HEK293T (cell line): ENCODE measurements at regions not wholly inside any gene's neighbourhood (a gene's known extent, or its start where the extent isn't known, plus 50 kb on each side); places are given as distances from the start of the nearest gene placed in this dataset.
"Not testable (repeated sequence)": the region's sequence is repeated elsewhere in the genome, so short reads cannot be mapped to it uniquely, and the experiment has no call there.

Source experiments
- CTCF ChIA-PET: fragments of 350-600 bp; formaldehyde crosslinking; extraction: SDS; loops from one replicate; lab custom pipeline; 2021; ENCODE audit warnings: antibody characterized with exemption, inconsistent platforms; lab: Yijun Ruan, JAX
- POLR2A ChIA-PET: fragments of 350-600 bp; formaldehyde crosslinking; extraction: SDS; loops from one replicate; lab custom pipeline; 2020; ENCODE audit warnings: antibody characterized with exemption, inconsistent platforms; lab: Yijun Ruan, JAX
- DNase-seq: peaks from one replicate; pipeline ENCODE4 v3.0.0; 2012; ENCODE audit warnings: mixed read lengths; ENCODE audit errors: extremely low spot score
- ARNT ChIP-seq: fragments of 450-650 bp; IDR thresholded peaks from 2 replicates; pipeline ENCODE4 v1.6.1; 2017; ENCODE audit warnings: mild to moderate bottlenecking
- BHLHE40 ChIP-seq: fragments of 450-650 bp; IDR thresholded peaks from 2 replicates; pipeline ENCODE4 v1.6.1; 2016; ENCODE audit warnings: mild to moderate bottlenecking, moderate library complexity, borderline replicate concordance
- CTBP1 ChIP-seq: fragments of 450-650 bp; IDR thresholded peaks from 2 replicates; pipeline ENCODE4 v1.6.1; 2016; ENCODE audit warnings: borderline replicate concordance
- ELF4 ChIP-seq: fragments of 450-650 bp; IDR thresholded peaks from 2 replicates; pipeline ENCODE4 v1.6.1; 2017; ENCODE audit warnings: antibody characterized with exemption
- FOXA1 ChIP-seq: fragments of 450-650 bp; IDR thresholded peaks from 2 replicates; pipeline ENCODE4 v1.6.1; 2016; ENCODE audit warnings: mild to moderate bottlenecking
- FOXK2 ChIP-seq: fragments of 450-650 bp; IDR thresholded peaks from 2 replicates; pipeline ENCODE4 v1.6.1; 2016; ENCODE audit warnings: mild to moderate bottlenecking
- FOXM1 ChIP-seq: fragments of 450-650 bp; IDR thresholded peaks from 2 replicates; pipeline ENCODE4 v1.6.1; 2017; ENCODE audit warnings: mild to moderate bottlenecking, borderline replicate concordance
- HDGF ChIP-seq: fragments of 450-650 bp; IDR thresholded peaks from 2 replicates; pipeline ENCODE4 v1.6.1; 2017; ENCODE audit warnings: antibody characterized with exemption, borderline replicate concordance
- L3MBTL2 ChIP-seq: fragments of 450-650 bp; conservative IDR thresholded peaks from 2 replicates; pipeline ENCODE4 v1.6.1; 2016; ENCODE audit warnings: mild to moderate bottlenecking
- LEF1 ChIP-seq: fragments of 450-650 bp; IDR thresholded peaks from 2 replicates; pipeline ENCODE4 v1.6.1; 2017; ENCODE audit warnings: mild to moderate bottlenecking, borderline replicate concordance
- NFRKB ChIP-seq: fragments of 450-650 bp; IDR thresholded peaks from 2 replicates; pipeline ENCODE4 v1.6.1; 2016; ENCODE audit warnings: mild to moderate bottlenecking, moderate library complexity
- PKNOX1 ChIP-seq: fragments of 450-650 bp; IDR thresholded peaks from 2 replicates; pipeline ENCODE4 v1.6.1; 2016
- SP1 ChIP-seq: fragments of 450-650 bp; IDR thresholded peaks from 2 replicates; pipeline ENCODE4 v1.6.1; 2017
- SUZ12 ChIP-seq: fragments of 450-650 bp; IDR thresholded peaks from 2 replicates; pipeline ENCODE4 v1.6.1; 2016; ENCODE audit warnings: mild to moderate bottlenecking
- TARDBP ChIP-seq: fragments of 450-650 bp; IDR thresholded peaks from 2 replicates; pipeline ENCODE4 v1.6.1; 2016
- ZNF384 ChIP-seq: fragments of 450-650 bp; IDR thresholded peaks from 2 replicates; pipeline ENCODE4 v1.6.1; 2016

DNA sequence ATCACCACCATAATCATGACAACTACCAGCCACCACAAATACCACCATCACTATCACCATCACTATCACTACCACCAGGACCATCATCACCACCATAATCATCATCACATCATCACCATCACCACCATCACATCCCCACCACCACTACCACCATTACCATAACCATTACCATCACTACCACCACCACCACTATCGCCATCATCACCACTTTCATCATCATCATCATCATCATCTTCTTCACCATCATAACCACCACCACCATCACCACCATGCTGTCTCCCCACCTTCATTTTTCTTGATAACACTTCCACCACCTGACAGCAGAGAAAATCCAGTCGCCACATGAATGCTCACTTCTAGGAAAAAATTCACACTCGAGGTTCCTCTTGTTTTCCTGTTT is 253.6 kb downstream of the ANKRD60 start:
- ChIA-PET POLR2A (no interaction called here), CTCF (no interaction called here)
- no peak for TF ChIP-seq TARDBP
- no peak for TF ChIP-seq CTBP1
- TF ChIP-seq L3MBTL2, result no peak
- no peak for TF ChIP-seq ELF4
- TF ChIP-seq FOXK2, result no peak
- no peak for TF ChIP-seq BHLHE40
- TF ChIP-seq NFRKB, result no peak
- no peak for TF ChIP-seq PKNOX1
- TF ChIP-seq SP1, result no peak
- no peak for TF ChIP-seq FOXM1
- no peak for TF ChIP-seq FOXA1
- TF ChIP-seq ZNF384, result no peak
- TF ChIP-seq SUZ12, result no peak
- TF ChIP-seq LEF1, result no peak
- TF ChIP-seq ARNT, result no peak
- no peak for TF ChIP-seq HDGF
- no peak for DNase-seq

- DNase-seq, result no peak
- CTCF ChIA-PET, result interaction anchor here (0.6 kb wide), 1 partner anchor 32 kb away, joined by 3 read pairs; no protein-coding TSS in a partner anchor
- POLR2A ChIA-PET, result no interaction called here
- no peak for TF ChIP-seq ARNT
- no peak for TF ChIP-seq ELF4
- TF ChIP-seq FOXA1, result no peak
- no peak for TF ChIP-seq L3MBTL2
- no peak for TF ChIP-seq SP1
- no peak for TF ChIP-seq LEF1
- TF ChIP-seq SUZ12, result no peak
- no peak for TF ChIP-seq FOXM1
- no peak for TF ChIP-seq TARDBP
- TF ChIP-seq CTBP1, result no peak
- no peak for TF ChIP-seq NFRKB
Observed at GRCh38 chr20:57973886-57974285, 254.6 kb downstream of the ANKRD60 start.

DNA sequence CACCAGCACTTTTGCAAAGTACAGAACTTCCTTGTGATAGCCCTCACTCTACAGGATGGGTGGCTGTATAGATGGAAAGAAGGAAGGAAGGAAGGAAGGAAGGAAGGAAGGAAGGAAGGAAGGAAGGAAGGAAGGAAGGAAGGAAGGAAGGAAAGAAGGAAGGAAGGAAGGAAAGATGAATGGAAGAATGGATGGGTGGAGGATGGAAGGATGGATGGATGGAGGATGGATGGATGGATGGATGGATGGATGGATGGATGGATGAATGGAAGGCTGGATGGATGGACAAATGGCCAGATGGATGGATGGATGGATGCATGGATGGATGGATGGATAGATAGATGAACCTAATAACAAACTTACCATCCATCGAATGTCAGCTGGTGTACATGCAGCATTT is 256.9 kb downstream of the ANKRD60 start:
- POLR2A ChIA-PET, CTCF ChIA-PET, DNase-seq: not testable (repeated sequence)

- ChIA-PET POLR2A (no interaction called here), CTCF (no interaction called here)
- no peak for TF ChIP-seq ARNT
- no peak for TF ChIP-seq FOXM1
- TF ChIP-seq BHLHE40, result no peak
- TF ChIP-seq TARDBP, result no peak
- no peak for TF ChIP-seq ZNF384
- no peak for TF ChIP-seq HDGF
- no peak for TF ChIP-seq PKNOX1
- no peak for TF ChIP-seq SUZ12
- no peak for TF ChIP-seq FOXK2
- no peak for TF ChIP-seq NFRKB
- no peak for TF ChIP-seq L3MBTL2
- no peak for TF ChIP-seq FOXA1
- TF ChIP-seq ELF4, result no peak
- no peak for TF ChIP-seq CTBP1
- no peak for TF ChIP-seq LEF1
- no peak for TF ChIP-seq SP1
- DNase-seq, result no peak
Observed at GRCh38 chr20:57970856-57971255, 257.6 kb downstream of the ANKRD60 start.

DNA sequence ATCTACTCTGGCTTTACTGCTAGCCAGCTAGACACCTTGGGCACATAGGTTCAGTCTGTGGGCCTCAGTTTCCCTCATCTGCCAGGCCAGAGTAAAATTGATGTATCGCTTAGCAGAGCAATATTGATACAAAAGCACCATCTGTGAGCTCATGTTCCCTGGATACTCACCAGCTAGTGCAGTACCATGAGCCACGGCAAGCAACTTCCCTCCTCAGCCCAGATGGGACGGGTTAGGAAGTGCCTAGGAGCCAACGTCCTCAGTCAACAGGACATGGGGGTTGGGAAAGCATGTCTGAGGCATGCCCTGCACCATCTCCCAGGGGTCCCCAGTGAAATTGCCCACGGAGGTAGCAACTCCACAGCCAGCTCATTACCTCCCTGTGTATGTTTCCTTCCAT is 258.3 kb downstream of the ANKRD60 start:
- ChIA-PET POLR2A (no interaction called here), CTCF (interaction anchor here (0.8 kb wide), 1 partner anchor 117 kb away, joined by 4 read pairs; no protein-coding TSS in a partner anchor)
- DNase-seq, result no peak
- TF ChIP-seq ZNF384 (no peak), ELF4 (no peak), TARDBP (no peak), PKNOX1 (no peak), SUZ12 (no peak), NFRKB (no peak), HDGF (no peak), FOXK2 (no peak), FOXM1 (no peak), CTBP1 (no peak), SP1 (no peak), L3MBTL2 (no peak), LEF1 (no peak), ARNT (no peak), FOXA1 (no peak)

GRCh38 chr20:57968120-57968519 is 258.3 kb upstream of the PMEPA1 start:
- ChIA-PET CTCF (no interaction called here), POLR2A (no interaction called here)
- no peak for DNase-seq
- TF ChIP-seq FOXA1 (no peak), CTBP1 (no peak), PKNOX1 (no peak), NFRKB (no peak), FOXM1 (no peak), SP1 (no peak), ARNT (no peak), ZNF384 (no peak), L3MBTL2 (no peak)
